Erythroblast (primary cell): ENCODE measurements at regions not wholly inside any gene's neighbourhood (a gene's known extent, or its start where the extent isn't known, plus 50 kb on each side); places are given as distances from the start of the nearest gene placed in this dataset.

Source experiments
- GATA1 ChIP-seq: IDR thresholded peaks from 2 replicates; pipeline ENCODE4 v1.6.1; 2011; ENCODE audit warnings: low read depth, mild to moderate bottlenecking, control low read depth, low read length, moderate library complexity
- POLR2A ChIP-seq: IDR thresholded peaks from 2 replicates; pipeline ENCODE4 v1.6.1; 2011; ENCODE audit warnings: mild to moderate bottlenecking, low read length

DNA sequence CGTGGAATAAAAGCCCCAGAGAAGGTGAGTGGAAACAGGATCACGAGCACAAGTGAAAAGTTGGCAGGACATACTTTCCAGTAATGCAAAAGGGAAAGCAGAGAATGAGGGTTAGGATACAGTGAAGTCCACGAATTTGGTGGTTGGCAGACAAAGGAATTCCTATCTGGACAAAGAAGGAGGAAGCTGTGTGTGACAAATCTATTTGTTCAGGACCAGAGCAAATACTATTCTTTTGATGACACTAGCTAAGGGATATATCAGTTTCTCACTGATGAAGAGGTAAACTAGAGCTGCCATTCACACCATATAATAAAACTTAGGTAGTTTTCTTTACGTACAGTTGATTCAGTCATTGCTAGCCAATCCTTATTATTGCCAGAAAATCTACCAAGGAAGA is 156.8 kb upstream of the GRIK2 start:
- no peak for TF ChIP-seq POLR2A
- no peak for TF ChIP-seq GATA1
